GM23248 (cell line): ENCODE measurements at regions not wholly inside any gene's neighbourhood (a gene's known extent, or its start where the extent isn't known, plus 50 kb on each side); places are given as distances from the start of the nearest gene placed in this dataset.

Source experiments
- EZH2 ChIP-seq: fragments of 200-600 bp; sonication (generic); IDR thresholded peaks from 2 replicates; pipeline ENCODE4 v1.6.1; 2018; ENCODE audit warnings: antibody characterized with exemption, mild to moderate bottlenecking; ENCODE audit not compliant: insufficient read depth, poor library complexity, severe bottlenecking
- EZH2phosphoT487 ChIP-seq: fragments of 200-600 bp; sonication (generic); IDR thresholded peaks from 2 replicates; pipeline ENCODE4 v1.6.1; 2018; ENCODE audit warnings: antibody characterized with exemption, moderate library complexity, mild to moderate bottlenecking, low read depth; ENCODE audit not compliant: insufficient read depth

DNA sequence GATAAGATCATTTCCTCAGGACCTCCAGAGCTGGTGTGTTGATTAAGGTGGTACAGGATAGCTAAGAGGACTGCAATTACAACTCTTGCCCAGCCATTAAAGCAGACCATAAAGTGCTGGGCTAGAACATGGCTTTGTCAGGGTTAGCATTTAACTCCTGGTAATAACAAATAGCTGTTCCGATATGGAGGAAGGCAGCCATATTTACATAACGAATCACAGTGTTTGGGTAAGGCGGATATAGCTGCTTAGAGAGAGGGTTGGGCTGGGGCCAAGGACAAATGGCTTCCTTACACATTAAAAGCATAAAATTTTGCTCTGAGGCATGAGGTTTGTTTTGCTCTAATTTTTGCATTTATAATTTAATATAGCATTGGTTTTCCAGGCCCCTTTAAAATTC, 297.7 kb upstream of the DDHD1 start:
- no peak for TF ChIP-seq EZH2
- TF ChIP-seq EZH2phosphoT487, result no peak
